WERI-Rb-1 (cell line): ENCODE measurements at regions not wholly inside any gene's neighbourhood (a gene's known extent, or its start where the extent isn't known, plus 50 kb on each side); places are given as distances from the start of the nearest gene placed in this dataset.

ENCODE experiments used
- DNase-seq: peaks from one replicate; pipeline ENCODE4 v3.0.0-alpha.2; 2020
- H3K27ac ChIP-seq: fragments of 250-450 bp; sonication (Bioruptor Pico); 2 replicates; pipeline ENCODE4 v1.5.1; 2020; ENCODE audit warnings: mild to moderate bottlenecking, moderate library complexity
- H3K27me3 ChIP-seq: fragments of 250-450 bp; sonication (Bioruptor Pico); 2 replicates; pipeline ENCODE4 v1.5.1; 2021; ENCODE audit warnings: mild to moderate bottlenecking, low read depth, moderate library complexity; ENCODE audit not compliant: insufficient read depth, severe bottlenecking
- H3K36me3 ChIP-seq: fragments of 250-450 bp; sonication (Bioruptor Pico); 2 replicates; pipeline ENCODE4 v1.5.1; 2020; ENCODE audit warnings: mild to moderate bottlenecking, moderate library complexity
- H3K4me3 ChIP-seq: 2 replicates; pipeline ENCODE4 v1.5.1; 2011; ENCODE audit warnings: low read depth, mild to moderate bottlenecking, control low read depth, low read length
- H3K9me3 ChIP-seq: fragments of 250-450 bp; sonication (Bioruptor Pico); 2 replicates; pipeline ENCODE4 v1.5.1; 2021; ENCODE audit warnings: mild to moderate bottlenecking, moderate library complexity; ENCODE audit not compliant: severe bottlenecking
- CTCF ChIP-seq: IDR thresholded peaks from 2 replicates; pipeline ENCODE4 v1.5.1; 2011; ENCODE audit warnings: low read depth, mild to moderate bottlenecking, control low read depth, inconsistent platforms, low read length

- Histone ChIP-seq H3K27ac (no peak overlapping the region), H3K36me3 (no peaks in the 10 kb centered on the region), H3K27me3 (peaks cover 94% of the 10 kb centered on the region), H3K9me3 (no peaks in the 10 kb centered on the region), H3K4me3 (no peak overlapping the region)
- TF ChIP-seq CTCF: no peak
- DNase-seq: no peak
Measured at GRCh38 chr2:118762290-118762689, 85.2 kb downstream of the EN1 start.

- H3K4me3 ChIP-seq: no peak overlapping the region
- no peaks in the 10 kb centered on the region for H3K9me3 ChIP-seq
- no peak for TF ChIP-seq CTCF
- no peak overlapping the region for H3K27ac ChIP-seq
- H3K27me3 ChIP-seq: peaks cover 93% of the 10 kb centered on the region
- no peaks in the 10 kb centered on the region for H3K36me3 ChIP-seq
- DNase-seq: no peak
Measured at GRCh38 chr2:118761771-118762170, 85.7 kb downstream of the EN1 start.

- TF ChIP-seq CTCF: no peak
- no peaks in the 10 kb centered on the region for H3K9me3 ChIP-seq
- no peak overlapping the region for H3K4me3 ChIP-seq
- no peak overlapping the region for H3K27ac ChIP-seq
- no peaks in the 10 kb centered on the region for H3K36me3 ChIP-seq
- DNase-seq: no peak
- H3K27me3 ChIP-seq: peaks cover 95% of the 10 kb centered on the region
Measured at GRCh38 chr2:118755901-118756300, 91.5 kb downstream of the EN1 start.

- Histone ChIP-seq H3K9me3 (no peaks in the 10 kb centered on the region), H3K36me3 (no peaks in the 10 kb centered on the region), H3K4me3 (no peak overlapping the region), H3K27ac (no peak overlapping the region), H3K27me3 (peaks cover 95% of the 10 kb centered on the region)
- no peak for DNase-seq
- TF ChIP-seq CTCF: no peak
Measured at GRCh38 chr2:118755384-118755783, 92.1 kb downstream of the EN1 start.

GRCh38 chr2:118752762-118753429 lies 94.6 kb downstream of the EN1 start:
- H3K27ac ChIP-seq: no peak overlapping the region
- H3K9me3 ChIP-seq: no peaks in the 10 kb centered on the region
- no peak for DNase-seq
- H3K36me3 ChIP-seq: no peaks in the 10 kb centered on the region
- peaks cover 98% of the 10 kb centered on the region for H3K27me3 ChIP-seq
- no peak overlapping the region for H3K4me3 ChIP-seq
- TF ChIP-seq CTCF: no peak

GRCh38 chr2:118750959-118751565 lies 96.4 kb downstream of the EN1 start:
- no peaks in the 10 kb centered on the region for H3K9me3 ChIP-seq
- H3K4me3 ChIP-seq: no peak overlapping the region
- TF ChIP-seq CTCF: no peak
- no peak overlapping the region for H3K27ac ChIP-seq
- peaks cover 98% of the 10 kb centered on the region for H3K27me3 ChIP-seq
- no peak for DNase-seq
- no peaks in the 10 kb centered on the region for H3K36me3 ChIP-seq
